Stimulated activated CD4-positive, alpha-beta T cell treated with anti-CD3 and anti-CD28 coated beads, Interleukin-15, amount 100 ng/mL, for 24 hours (primary cell): ENCODE measurements at regions not wholly inside any gene's neighbourhood (a gene's known extent, or its start where the extent isn't known, plus 50 kb on each side); places are given as distances from the start of the nearest gene placed in this dataset.
"Not testable (repeated sequence)": the region's sequence is repeated elsewhere in the genome, so short reads cannot be mapped to it uniquely, and the experiment has no call there.

ENCODE experiments used
- DNase-seq: peaks from one replicate; pipeline ENCODE4 v3.0.0-alpha.2; 2020

GRCh38 chr5:37951946-37952721 is 112.3 kb upstream of the GDNF start:
- no peak for DNase-seq

GRCh38 chr5:37950436-37950835 is 110.6 kb upstream of the GDNF start:
- DNase-seq = no peak

- DNase-seq = no peak
These were observed 105.6 kb upstream of the GDNF start for GRCh38 chr5:37945446-37945845.

- DNase-seq = not testable (repeated sequence)
These were observed 103.3 kb upstream of the GDNF start for GRCh38 chr5:37943136-37943535.

GRCh38 chr5:37940931-37941623 is 101.2 kb upstream of the GDNF start:
- no peak for DNase-seq

- no peak for DNase-seq
These were observed 99.0 kb upstream of the GDNF start for GRCh38 chr5:37938861-37939260.

GRCh38 chr5:37938076-37938852 is 98.4 kb upstream of the GDNF start:
- no peak for DNase-seq

GRCh38 chr5:37936091-37936490 is 96.2 kb upstream of the GDNF start:
- DNase-seq = no peak

GRCh38 chr5:37933576-37933975 is 93.7 kb upstream of the GDNF start:
- no peak for DNase-seq

- no peak for DNase-seq
These were observed 92.6 kb upstream of the GDNF start for GRCh38 chr5:37932450-37932849.

GRCh38 chr5:37931541-37931940 is 91.7 kb upstream of the GDNF start:
- DNase-seq = no peak

- no peak for DNase-seq
These were observed 90.5 kb upstream of the GDNF start for GRCh38 chr5:37930350-37930749.

- DNase-seq = no peak
These were observed 90.0 kb upstream of the GDNF start for GRCh38 chr5:37929791-37930190.

- not testable (repeated sequence) for DNase-seq
These were observed 87.9 kb upstream of the GDNF start for GRCh38 chr5:37927753-37928152.

- no peak for DNase-seq
These were observed 86.9 kb upstream of the GDNF start for GRCh38 chr5:37926732-37927131.

GRCh38 chr5:37921452-37921851 is 81.6 kb upstream of the GDNF start:
- no peak for DNase-seq

GRCh38 chr5:37918424-37918823 is 78.6 kb upstream of the GDNF start:
- no peak for DNase-seq

- no peak for DNase-seq
These were observed 76.7 kb upstream of the GDNF start for GRCh38 chr5:37916525-37916924.

GRCh38 chr5:37915097-37915736 is 75.4 kb upstream of the GDNF start:
- DNase-seq = no peak

- DNase-seq = not testable (repeated sequence)
These were observed 69.9 kb upstream of the GDNF start for GRCh38 chr5:37909610-37910266.

- DNase-seq = no peak
These were observed 66.6 kb upstream of the GDNF start for GRCh38 chr5:37906416-37906815.

GRCh38 chr5:37905230-37905629 is 65.4 kb upstream of the GDNF start:
- no peak for DNase-seq

- no peak for DNase-seq
These were observed 62.5 kb upstream of the GDNF start for GRCh38 chr5:37902323-37902722.
